SU-DHL-6 (cell line): ENCODE measurements at regions not wholly inside any gene's neighbourhood (a gene's known extent, or its start where the extent isn't known, plus 50 kb on each side); places are given as distances from the start of the nearest gene placed in this dataset.

ENCODE experiments used
- CTCF ChIP-seq: fragments of 200-600 bp; sonication (generic); IDR thresholded peaks from one replicate; pipeline ENCODE4 v1.5.1; 2017; ENCODE audit warnings: antibody characterized with exemption, mild to moderate bottlenecking, low read length, moderate library complexity; ENCODE audit not compliant: insufficient read depth, poor library complexity, severe bottlenecking
- EZH2phosphoT487 ChIP-seq: fragments of 200-600 bp; sonication (generic), shearing (Covaris generic); conservative IDR thresholded peaks from 2 replicates; pipeline ENCODE4 v1.6.1; 2018; ENCODE audit warnings: mild to moderate bottlenecking, antibody characterized with exemption, low read length, moderate library complexity, mixed read lengths

- TF ChIP-seq CTCF: no peak
- TF ChIP-seq EZH2phosphoT487: no peak
Measured at GRCh38 chr19:33927789-33928457, 131.3 kb downstream of the KCTD15 start.
